ENCODE measurements at regions not wholly inside any gene's neighbourhood (a gene's known extent, or its start where the extent isn't known, plus 50 kb on each side); places are given as distances from the start of the nearest gene placed in this dataset.
"Not testable (repeated sequence)": the region's sequence is repeated elsewhere in the genome, so short reads cannot be mapped to it uniquely, and the experiment has no call there.

DNA sequence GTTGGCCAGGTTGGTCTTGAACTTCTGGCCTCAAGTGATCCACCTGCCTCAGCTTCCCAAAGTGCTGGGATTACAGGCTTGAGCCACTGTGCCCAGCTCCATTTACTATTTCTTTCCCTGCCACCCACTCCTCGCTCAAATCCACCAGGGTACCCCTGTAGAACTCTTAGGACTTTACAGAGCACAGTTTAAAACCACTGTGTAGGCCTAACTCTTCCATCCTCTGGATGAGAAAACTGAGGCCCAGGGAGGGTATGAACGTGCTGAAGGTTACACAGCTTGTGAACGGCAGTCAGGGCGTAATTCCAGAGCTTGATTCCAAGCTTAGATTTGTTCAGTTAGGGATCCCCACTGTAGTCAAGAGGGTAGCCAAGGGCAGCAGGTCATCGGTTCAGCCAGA lies 309.1 kb downstream of the GOLGA6L6 start:
- FAIRE-seq: not testable (repeated sequence)

DNA sequence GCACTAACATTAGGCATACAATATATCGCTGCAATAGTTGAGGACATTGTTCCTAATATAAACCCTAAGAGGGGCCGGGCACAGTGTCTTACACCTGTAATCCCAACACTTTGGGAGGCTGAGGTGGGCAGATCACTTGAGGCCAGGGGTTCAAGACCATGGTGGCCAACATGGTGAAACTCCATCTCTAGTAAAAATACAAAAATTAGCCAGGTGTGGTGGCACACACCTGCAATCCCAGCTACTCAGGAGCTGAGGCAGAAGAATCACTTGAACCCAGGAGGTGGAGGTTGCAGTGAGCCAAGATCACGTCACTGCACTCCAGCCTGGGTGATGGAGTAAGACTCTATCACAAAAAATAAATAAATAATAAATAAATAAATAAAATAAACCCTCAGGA lies 310.9 kb downstream of the GOLGA6L6 start:
- not testable (repeated sequence) for FAIRE-seq

DNA sequence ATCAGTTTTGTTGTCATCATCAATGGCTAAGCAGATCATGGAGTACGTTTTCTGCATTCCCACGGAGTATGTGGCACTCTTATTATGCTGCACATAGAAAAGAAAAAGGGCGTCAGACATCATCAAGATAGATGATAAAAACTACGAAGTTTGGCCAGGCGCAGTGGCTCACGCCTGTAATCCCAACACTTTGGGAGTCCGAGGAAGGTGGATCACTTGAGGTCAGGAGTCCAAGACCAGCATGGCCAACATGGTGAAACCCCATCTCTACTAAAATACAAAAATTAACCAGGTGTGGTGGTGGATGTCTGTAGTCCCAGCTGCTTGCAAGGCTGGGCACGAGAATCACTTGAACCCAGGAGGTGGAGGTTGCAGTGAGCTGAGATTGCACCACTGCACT lies 312.8 kb downstream of the GOLGA6L6 start:
- FAIRE-seq: not testable (repeated sequence)

DNA sequence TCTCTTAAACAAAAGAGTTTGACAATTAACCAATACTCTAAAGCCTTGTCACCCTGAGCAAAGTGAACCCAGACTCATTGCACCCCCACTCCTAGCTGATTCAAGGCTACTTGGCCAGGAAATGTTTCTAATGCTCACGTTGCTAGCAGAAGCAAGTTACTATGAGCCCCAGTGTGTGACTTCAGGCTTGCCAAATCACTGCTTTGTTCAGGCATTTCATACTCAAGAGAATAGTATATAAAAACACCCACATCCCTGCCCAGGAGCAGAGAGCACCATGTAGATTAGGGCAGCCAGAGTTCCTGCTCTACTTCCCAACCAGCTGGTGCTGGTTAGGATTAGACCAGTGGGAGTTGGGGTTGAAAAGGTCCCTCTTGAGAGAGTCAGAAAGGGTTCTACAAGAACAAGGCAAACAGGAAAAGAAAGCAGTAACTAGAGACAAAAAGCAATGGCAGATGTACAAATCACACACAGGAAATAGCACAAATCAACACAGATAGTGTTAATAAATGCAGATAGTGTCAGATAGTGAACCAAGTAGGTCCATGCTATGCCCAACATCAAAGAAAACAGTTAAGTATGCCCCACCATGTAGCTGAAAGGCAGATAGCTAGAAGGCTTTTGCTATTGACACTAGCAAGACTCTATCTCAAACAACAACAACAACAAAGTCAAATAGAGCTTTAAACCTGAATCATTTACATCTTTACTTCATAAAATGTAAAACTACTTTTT lies 314.3 kb downstream of the GOLGA6L6 start:
- FAIRE-seq: not testable (repeated sequence)

DNA sequence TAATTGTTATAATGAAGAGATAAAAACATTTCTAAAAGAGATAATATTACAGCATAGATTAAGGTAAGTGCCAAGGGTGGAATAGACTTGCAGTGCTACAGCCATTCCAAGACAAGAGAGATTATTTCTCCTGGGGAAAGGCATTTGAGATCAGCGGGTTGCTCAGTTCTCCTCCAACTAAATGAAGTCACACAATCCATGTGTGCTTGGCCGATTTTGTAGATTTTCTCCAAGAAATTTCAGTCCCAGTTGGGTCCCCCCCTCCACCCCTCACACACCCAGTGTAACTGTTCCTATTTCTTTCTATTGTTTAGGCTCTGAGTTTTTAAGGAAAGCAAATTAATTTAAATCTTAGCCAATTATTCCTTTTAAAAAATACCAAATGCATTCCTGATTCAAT lies 315.1 kb downstream of the GOLGA6L6 start:
- FAIRE-seq: not testable (repeated sequence)

DNA sequence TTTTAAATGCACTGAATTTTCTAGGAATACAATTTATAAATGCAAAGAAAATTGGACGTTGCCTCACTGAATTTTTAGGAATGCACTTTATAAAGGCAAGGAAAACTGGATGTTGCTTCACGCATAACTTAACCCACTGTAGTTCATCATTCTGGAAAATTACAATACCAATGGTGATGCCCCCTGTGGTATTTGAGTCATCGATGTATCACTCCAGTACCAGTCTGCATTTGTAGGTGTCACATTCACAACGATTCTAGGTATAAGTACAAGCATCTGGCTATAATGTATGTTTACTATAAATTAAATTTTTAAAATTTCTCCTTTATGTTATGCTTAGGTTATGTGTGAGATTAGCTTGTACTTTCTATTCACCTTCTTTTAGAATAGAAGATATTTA lies 320.5 kb downstream of the GOLGA6L6 start:
- FAIRE-seq: not testable (repeated sequence)

DNA sequence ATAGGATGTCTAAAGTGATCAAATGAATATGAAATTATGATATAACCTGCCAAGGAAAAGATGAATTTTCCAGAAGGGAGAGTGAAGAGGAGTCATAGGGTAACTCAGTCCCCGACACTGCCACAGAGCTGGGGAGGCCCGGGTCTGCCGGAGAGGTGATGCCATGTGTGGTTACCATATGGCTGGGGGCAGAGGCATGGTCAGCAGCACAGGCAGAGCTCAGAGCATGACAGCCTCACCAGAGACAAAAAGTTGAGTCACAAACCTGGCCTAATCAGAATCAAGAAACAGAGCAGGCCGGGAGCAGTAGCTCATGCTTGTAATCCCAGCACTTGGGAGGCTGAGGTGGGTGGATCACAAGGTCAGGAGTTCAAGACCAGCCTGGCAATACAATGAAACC lies 322.4 kb downstream of the GOLGA6L6 start:
- not testable (repeated sequence) for FAIRE-seq

DNA sequence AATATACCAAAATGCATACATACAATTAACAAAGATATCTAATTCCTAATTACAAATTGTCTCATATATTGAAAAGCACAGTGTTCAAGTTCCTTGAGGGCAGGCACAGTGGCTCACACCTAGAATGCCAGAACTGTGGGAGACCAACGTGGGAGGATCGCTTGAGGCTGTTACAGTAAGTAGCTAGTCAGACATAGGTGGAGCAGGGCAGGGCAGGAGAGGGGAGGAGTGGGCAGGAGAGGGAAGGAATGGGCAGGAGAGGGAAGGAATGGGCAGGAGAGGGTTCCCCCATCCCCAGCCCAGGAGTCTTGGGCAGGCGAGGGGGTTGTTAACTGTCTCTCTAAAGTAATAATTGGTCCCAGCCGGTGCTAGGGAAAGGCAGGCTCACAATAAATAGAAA lies 325.9 kb downstream of the GOLGA6L6 start:
- FAIRE-seq: not testable (repeated sequence)

DNA sequence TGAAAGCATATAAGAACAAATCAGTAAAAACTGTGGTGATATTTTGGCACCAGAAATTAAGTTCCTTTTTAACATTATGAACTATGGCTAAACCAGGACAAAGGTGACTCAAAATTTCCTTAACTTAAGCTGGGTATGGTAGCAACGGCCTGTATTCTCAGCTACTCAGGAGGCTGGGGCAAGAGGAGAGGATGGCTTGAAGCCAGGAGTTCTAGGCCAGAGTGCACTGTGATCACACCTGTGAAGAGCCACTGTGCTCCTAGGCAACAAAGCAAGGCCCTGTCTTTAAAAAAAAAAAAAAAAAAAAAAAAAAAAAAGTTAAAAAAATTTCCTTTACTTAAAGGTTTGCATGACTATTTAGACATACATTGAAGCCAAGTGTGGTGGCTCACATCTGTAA lies 327.5 kb downstream of the GOLGA6L6 start:
- FAIRE-seq: not testable (repeated sequence)

DNA sequence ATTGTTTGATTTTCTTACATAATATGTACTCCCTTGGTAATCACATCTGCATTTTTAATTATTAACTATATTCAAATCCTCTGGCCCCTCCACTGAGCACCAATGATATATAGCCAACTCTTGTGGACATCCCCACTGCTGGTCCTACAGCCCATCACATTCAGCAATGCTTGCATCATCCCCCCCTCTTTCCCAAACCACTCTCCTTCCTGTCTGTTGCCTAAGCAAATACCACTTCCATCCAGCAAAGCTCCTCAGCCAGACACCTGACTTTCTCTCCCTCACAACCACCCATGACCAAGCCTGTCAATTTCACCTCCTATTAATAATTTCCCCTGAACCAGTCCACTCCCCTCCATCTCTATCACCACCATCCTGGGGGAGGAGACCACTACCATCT lies 330.1 kb downstream of the GOLGA6L6 start:
- FAIRE-seq: not testable (repeated sequence)

DNA sequence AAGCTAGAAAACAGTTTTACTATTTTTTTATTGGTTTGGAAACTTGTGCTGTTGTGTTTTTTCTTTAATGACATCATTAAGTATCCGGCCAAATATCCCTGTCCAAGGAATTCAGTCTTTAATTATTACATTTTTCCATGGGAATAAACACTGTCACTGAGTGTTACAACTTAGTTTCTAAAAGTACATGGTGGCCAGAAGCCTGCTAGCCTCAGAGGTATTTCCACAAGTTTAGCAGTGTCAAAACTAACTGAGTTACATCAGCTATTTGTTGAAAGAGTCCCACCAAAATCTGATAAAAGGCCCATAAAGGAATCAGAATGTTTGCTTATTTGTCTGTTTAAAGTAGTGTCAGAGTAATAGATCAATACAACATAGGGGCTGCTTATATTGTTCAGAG lies 331.6 kb downstream of the GOLGA6L6 start:
- FAIRE-seq: not testable (repeated sequence)

DNA sequence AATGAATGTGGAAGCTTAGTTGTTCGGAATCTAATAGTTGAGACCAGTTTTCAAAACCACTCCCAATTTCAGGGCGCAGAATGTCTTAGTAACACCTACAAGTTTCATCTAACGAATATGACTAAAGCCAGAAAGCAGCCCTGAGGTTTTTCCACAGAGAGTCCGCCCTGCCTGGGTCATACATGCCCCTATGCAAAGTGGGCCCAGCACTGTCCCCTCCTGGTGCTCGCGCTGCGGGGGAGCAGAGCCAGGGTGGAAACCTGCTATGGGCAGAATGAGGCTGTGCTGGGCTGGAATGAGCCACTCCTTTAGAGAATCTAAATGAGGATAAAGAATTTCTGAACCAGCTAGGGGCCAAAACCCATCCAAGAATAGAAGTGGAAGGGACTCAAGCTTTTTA lies 334.0 kb downstream of the GOLGA6L6 start:
- not testable (repeated sequence) for FAIRE-seq

DNA sequence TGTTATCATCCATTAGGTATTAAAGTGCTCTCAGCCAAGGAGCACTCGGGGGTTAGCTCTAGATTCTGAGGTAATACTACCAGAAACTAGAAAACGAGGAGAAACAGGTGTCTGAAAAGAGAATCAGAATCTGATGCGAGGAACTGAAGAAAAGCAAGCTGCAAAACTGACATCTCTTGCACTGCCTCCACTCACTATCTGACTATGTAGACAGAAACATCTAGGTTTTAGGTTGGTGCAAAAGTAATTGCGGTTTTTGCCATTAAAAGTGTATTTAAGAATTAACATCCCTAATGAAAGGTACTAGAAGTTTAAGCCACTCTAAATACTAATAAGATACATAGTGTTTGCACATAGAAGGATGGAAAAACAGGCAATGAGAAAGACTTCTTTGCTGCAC lies 334.4 kb downstream of the GOLGA6L6 start:
- FAIRE-seq: not testable (repeated sequence)

DNA sequence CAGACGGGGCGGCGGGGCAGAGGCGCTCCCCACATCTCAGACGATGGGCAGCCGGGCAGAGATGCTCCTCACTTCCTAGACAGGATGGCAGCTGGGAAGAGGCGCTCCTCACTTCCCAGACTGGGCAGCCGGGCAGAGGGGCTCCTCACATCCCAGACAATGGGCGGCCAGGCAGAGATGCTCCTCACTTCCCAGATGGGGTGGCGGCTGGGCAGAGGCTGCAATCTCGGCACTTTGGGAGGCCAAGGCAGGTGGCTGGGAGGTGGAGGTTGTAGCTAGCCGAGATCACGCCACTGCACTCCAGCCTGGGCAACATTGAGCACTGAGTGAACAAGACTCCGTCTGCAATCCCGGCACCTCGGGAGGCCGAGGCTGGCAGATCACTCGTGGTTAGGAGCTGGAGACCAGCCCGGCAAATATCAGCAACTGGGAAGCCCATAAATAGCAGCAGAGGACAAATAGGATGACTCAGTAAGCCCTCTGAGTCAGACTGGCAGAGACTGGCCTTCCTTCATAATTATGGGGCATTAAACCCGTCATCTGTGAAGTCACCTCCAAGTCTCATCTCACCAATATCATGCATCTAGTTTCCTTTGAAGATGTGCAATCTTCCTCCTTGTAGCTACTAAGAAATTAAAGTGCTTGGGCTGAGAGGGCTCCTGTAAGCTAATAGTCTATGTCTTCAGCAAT lies 337.3 kb downstream of the GOLGA6L6 start:
- FAIRE-seq: not testable (repeated sequence)

DNA sequence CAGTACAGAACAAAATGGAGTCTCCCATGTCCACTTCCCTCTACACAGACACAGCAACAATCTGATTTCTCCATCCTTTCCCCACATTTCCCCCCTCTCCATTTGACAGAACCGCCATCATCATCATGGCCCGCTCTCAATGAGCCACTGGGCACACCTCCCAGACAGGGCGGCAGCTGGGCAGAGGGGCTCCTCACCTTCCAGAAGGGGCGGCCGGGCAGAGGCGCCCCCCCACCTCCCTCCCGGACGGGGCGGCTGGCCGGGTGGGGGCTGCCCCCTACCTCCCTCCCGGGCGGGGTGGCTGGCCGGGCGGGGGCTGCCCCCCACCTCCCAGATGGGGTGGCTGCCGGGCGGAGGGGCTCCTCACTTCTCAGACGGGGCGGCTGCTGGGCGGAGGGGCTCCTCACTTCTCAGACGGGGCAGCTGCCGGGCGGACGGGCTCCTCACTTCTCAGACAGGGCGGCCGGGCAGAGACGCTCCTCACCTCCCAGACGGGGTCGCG lies 337.9 kb downstream of the GOLGA6L6 start:
- not testable (repeated sequence) for FAIRE-seq

DNA sequence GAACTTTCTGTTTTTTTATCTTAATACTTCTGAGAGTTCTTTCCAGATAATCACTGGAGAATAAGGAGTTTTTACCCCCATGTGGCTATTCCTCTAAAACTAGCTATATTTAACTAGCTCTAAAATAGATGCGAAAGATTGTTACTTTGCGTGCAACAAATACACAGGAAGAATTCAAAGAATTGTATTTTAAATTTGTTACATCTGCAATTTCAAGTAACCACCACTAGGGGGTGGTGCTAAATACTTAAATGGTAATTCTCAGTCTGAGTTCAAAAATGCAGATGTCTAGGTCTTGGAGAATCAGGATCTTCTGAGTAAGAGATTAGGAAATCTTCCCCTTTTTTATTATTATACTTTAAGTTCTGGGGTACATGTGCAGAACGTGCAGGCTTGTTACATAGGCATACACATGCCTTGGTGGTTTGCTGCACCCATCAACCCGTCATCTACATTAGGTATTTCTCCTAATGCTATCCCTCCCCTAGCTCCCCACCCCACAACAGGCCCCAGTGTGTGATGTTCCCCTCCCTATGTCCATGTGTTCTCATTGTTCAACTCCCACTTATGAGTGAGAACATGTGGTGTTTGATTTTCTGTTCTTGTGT lies 346.9 kb downstream of the GOLGA6L6 start:
- FAIRE-seq: not testable (repeated sequence)

DNA sequence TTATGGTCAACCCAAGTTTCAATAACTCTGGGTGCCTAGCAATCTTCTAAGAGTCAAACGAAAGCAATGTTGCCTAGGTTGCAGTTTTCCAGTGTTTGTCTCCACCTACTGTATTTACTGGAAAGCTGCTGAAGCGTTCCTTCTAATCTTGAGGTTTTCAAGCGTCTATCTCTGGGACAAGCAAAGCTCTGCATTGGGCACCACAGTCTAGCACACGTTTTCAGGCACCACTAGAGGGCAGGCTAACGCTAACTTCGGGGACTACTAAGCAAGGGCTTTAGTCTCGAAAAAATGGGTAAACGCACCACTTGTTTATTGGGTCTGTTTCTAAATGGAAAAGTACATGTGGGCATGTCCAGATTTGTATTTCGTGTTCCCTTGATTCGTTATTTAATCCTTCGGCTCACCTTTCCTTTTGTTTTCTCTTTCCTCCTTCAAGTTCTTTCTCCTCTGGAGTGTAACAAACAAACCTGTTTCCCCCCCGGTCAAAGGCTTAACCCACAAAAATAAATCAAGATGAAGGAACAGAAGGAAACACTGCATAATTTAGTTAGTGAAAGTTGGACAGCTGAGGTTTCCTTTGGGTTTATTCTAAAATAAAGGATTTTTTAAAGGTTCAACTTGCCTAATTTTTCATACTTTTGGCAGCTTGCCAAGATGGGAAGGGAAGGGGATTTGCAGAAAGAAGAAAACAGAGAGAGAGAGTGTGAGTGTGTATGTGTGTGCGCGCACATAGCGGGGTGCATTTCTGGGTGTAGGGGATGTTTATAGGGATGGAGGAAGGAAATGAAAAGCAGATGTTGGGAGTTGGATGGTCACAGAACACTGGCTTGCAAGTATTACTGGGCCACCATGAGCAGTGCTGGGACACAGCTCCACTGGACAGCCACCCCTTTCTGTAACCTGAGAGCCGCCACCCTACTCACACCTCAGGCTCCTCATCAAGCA lies 348.3 kb downstream of the GOLGA6L6 start:
- FAIRE-seq: not testable (repeated sequence)

DNA sequence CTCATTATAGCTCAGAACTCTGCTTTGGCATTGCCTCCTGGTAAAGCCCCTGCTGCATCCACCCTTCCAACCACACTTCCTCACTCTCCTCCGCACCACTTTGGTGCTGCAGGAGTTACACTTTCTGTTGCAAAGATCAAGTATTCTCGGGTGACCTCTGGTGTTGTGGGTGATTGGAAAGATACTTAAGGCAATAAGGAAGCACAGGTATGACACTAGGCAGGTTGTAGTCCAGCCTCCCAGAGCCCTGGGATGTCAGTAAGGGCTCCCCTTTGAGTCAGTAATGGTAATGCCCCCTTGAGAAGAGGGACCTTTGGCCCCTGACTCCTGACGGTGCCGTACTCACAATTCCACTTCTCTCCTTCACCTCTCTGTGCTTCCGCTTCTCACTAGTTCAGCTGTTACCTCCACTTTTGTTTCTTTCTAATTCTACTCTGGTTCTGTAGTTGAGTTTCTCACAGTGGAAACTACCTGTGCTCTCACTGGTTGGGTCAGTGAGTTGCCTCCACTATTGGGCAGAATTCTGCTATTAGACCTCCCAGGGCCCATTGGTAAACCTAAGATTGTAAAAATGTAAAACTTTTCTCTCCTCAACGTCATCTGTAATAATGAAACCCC lies 350.0 kb downstream of the GOLGA6L6 start:
- FAIRE-seq: not testable (repeated sequence)

DNA sequence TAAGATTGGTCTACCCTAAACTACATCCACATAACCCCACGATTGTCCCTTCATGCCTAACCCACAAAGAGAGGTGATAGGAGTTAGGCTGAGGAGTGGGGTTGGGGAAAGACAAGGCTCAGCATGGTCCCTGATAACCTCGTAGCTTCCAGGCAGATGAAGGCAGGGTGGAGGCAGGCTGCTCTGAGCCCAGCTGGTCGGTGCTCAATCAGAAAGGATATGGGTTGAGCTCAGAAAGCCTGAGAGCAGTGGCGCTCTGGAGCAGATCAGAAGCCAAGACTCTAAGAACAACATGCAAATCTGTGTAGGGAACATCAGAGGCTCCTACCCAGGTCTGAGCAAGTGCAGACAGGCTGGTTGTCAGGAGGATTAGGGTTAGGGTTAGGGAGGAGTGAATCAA lies 353.0 kb downstream of the GOLGA6L6 start:
- FAIRE-seq: not testable (repeated sequence)

DNA sequence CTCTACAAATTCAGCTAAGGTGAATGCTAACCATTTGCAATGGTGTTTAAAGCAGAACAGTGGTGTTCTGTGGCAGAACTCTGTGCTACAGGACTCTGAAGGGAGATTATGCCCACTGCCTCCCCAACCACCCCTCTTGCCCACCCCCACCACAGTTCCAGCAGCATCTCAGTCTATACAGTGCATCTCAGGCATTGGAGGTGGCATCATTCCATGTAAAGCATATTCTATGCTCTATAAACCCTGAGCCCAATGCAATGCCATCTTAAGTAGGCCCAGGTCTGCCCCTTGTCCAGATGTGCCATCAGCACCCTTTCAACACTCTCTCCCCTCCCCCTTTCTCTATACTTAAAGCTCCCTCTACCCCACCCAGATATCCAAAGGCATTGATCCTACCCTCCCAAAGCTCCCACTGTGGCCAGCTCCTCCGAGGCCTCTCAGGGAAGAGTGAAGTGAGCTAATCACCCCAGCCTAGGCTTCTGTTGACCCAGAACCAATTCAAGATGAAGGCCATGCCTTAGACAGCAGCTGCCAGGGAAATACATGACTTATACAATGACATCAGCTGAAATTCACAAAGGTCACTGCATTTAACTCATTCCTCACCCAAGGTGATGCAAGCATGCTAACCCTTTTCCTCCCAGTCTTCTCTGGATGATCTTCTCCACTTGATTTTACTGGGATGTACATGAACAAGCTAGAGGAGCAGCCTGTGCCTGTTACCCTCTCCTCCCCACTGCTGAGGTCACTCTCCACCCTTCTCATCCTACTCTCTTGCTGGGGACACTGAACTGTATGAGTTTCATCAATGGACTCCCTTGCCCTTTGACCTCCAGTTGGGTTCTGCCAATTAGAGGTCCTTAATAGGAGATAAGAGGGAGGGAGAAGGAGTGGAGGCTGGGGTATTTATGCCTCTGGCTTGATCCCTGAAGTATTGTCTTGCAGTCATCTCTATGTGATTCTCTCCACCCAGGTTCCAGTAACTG lies 353.9 kb downstream of the GOLGA6L6 start:
- FAIRE-seq: not testable (repeated sequence)

DNA sequence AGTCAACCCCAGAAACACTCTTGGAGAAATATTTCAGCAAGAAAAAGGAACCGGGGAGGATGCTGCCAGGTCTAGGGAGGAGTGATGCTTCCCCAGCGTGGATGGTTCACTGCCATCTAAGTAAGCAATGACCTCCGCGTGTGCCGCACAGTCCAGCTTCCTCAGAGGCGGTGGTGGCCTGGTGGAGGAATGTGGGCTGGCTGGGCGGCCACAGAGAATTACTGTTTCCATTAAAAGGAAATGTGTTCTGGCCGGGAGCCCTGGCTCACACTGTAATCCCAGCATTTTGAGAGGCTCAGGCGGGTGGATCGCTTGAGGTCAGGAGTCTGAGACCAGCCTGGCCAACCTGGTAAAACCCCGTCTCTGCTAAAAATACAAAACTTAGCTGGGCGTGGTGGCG lies 356.7 kb downstream of the GOLGA6L6 start:
- not testable (repeated sequence) for FAIRE-seq

All from islet of Langerhans (tissue), 1 donor.